Stimulated activated CD4-positive, alpha-beta T cell treated with anti-CD3 and anti-CD28 coated beads, Interleukin-15, amount 100 ng/mL, for 48 hours (primary cell): ENCODE measurements at regions not wholly inside any gene's neighbourhood (a gene's known extent, or its start where the extent isn't known, plus 50 kb on each side); places are given as distances from the start of the nearest gene placed in this dataset.

Experiments
- DNase-seq, 2 donors: peaks; one replicate each; pipeline ENCODE4 v3.0.0-alpha.2; 2020; ENCODE audit warnings: low read depth in 2 of 2

DNA sequence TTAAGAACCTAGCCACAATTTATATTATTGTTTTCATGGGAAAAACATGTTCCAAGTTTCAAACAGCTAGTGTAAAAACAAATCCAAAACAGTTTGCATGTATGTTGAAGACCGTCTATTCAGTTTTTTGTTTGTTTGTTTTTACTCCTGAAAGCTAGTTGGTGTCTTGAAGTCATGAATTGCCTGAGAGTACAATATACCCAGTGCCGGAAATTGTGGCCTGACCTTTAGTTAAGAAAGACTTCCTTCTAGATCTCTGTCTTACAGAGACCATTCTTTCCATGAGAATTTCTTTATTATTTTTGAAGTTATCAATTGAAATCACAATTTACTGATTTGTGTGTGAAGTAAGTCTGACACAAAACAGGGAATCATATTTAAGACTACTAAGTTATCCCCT, 474.8 kb downstream of the KCNJ2 start:
- no peak for DNase-seq

DNA sequence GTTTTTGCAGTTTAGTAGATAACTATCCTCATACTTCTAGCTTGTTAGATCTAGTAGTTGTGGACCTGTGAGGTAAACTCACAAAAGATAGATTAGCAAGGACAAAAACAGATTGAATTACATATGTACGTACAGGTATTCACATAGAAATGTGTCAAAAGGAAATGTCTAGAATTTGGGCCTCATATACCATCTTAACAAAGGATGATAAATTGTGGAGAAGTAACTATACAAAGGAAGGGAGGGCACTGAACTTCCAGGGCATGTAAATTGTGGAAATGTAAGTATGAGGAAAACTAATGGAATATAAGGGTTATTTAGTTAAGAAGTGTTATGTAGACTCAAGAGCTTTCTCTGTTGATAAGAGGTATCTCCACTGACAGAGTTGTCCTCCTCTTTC, 477.3 kb downstream of the KCNJ2 start:
- no peak for DNase-seq

DNA sequence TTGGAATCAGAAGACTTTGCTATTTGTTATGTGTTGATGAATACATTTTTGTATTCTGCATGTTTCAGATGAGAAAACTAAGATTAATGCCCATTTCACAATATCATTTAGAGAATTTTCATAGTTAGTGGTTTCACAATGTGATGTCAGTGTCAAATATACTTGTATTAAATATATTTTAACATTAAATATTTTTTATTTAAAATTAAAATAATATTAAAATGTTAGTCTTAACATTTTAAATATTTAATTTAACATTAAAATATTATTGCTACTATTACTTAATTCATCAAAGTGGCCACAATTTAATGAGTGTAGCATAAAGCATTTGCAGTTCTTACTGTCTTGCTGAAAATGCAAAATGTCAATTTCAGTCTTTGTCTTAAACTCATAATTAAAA, 478.8 kb downstream of the KCNJ2 start:
- DNase-seq: no peak

DNA sequence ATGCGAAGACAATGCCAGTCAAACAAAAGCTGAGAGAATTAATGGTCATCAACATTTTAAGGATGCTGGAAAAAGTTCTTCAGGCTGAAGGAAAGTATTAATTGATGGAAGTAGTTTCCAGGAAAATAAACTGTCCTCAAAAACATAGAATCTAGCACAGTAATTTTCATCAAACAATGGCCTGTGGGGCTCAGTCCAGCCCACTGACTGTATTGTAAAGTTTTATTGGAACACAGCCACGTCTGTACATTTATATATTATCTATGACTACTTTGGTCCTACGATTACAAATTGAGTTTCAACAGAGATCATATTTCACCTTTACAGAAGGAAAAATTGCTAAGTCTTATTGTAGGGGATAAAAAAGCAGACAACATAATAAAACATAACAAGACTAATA, 484.5 kb downstream of the KCNJ2 start:
- no peak for DNase-seq

DNA sequence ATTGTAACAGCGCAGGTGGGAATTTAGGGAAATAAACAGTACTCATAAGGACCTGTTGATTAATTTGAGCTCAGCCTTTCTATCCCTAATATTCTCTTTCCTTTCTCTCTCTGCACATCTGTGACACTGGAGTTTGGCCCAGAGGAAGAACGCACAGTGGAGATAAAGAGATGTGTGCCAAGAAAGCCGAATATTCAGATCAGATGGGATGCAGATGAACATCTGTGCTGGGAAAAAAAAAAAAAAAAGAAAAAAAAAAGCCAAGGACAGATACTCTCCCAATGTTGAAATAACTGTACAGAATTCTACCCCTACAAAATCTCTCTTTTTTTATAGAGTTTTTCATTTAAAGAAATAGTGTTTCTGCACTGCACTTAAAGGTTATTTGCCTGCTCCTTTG, 485.4 kb downstream of the KCNJ2 start:
- DNase-seq: no peak

DNA sequence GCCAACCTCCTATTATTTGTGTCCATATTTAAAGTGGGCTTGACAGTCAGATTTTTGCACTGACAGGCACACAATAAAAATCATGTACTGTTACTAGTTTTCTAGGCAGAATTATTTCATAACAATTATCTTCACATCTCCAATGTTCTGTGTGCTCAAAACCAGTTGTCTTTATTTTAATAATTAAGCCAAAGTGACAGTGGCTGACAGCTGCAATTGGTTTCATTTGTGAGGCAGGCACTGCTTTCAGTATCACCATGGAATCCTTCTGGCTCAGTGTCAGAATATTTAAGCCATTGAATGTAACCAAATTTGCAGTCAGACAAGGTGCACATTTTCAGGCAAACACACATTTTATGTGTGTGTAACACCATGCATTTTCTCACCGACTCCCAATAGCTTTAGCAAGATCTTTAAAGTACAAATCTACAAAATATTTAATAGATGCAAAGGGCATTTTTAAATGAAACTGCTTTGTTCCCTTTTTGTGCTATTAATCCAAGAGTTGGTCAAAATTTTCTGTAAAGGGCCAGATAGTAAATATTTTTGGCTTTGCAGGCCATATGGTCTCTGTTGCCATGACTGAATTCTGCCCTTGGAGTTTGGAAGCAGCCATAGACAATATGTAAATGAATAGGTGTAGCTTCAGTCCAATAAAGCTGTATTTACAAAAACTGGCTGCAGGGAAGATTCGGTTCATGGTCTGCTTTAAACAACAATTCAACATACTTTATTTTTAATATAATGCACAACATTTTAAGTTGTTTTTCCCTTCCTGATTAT, 486.0 kb downstream of the KCNJ2 start:
- DNase-seq: no peak

DNA sequence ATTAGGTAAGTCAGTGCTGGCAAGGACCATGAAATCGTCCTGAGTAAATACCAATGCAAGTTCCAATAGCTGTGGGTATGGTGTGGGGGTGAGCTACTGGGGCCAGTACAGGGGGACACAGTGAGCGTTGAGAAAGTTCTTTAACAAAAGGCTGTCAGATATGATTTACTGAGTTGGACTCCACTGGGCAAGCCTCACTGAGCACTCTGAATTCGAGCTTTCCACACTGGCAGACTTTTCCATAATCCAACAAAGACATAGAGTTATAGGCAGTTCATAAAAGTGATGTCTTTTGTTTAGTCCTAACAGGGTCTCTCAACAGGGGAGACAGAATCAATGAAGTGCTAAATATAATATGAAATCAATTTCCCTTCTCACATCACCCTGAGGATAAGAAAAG, 489.0 kb downstream of the KCNJ2 start:
- no peak for DNase-seq

DNA sequence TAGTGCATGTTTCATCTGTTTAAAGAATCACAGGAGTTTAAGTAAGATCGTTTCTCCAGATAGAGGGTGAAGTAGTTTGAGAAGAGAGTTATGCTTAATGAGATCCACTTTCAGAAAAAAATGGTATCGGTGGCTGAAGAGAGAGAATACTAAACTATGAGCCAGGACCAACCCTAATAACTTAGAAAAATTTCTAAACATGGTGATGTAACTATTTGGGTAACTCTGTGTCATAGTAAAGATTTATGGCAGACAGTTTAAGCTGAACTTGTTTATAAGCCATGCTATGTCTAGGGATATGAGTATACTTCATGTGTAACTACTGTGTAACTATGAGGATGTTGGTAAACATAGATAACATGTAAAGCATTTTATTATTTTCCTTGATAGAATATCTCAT, 489.5 kb downstream of the KCNJ2 start:
- DNase-seq: no peak

DNA sequence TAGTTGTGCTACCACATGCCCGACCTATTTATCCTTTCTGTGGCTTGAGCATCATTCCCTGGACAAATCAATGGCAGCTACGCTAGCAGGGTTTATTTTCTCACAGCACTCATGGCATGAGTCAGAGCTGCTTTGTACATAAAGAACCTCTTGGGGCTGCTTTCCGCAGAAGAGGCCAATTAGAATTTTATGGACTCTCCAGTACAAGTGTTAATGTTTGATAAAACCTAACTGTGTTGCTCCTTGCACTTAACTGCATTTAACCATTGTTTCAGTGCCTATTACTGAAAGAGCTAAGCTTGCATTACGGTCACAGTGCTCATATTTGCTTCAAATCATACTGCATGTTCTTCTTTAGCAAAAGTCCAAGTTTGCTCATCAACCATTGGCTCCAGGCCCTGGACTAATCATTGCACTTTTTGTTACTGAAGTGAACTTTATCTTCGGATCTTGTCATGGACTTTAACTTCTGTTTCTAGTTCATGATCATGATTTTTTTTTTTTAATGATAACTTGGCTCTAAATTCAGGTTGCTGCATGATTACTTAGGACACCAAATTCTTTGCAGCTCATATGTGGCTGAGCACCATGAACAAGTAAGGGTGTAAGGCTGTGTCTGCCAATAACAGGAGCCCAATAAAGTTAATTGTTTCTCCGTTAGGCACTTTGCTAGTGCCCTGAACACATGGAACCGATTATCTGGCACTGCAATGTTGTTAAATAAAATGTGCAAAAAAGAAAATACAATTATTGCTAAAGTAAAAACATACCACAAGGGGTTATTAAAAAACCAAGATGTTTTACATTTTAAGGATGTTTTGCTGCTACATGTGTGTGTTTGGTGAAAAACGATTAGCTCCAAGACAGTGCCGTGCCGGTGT, 492.2 kb downstream of the KCNJ2 start:
- no peak for DNase-seq

DNA sequence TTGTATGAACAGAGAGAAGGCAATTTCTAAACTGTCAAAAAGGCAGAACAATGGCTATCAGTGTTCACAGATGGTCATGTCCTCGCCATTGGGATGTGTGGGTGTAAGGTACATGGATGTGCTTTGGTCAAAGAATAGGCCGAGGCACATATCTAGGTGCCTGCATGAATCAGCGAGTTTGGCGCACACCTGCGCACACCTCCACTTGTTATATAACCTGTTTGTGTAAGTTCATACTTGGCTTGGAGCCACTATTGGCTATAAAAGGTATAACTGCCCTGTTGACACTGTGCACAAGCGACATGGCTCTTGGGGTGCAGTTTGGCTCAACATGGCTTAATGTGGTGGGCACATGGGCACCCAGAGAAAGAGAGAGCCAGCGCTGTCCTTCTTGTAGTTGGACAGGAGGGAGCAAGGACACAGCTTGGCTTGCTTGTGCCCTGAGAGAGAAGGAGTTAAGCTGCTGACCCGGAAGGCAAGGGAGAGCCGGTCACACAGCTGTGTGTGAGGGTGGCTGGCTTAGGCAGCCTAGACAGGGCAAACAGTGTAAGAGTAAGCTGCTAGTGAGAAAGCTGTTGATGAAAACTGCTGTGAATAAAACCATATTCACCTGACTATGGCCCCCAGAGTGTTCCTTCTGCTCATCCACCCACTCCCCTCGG, 499.1 kb downstream of the KCNJ2 start:
- no peak for DNase-seq

DNA sequence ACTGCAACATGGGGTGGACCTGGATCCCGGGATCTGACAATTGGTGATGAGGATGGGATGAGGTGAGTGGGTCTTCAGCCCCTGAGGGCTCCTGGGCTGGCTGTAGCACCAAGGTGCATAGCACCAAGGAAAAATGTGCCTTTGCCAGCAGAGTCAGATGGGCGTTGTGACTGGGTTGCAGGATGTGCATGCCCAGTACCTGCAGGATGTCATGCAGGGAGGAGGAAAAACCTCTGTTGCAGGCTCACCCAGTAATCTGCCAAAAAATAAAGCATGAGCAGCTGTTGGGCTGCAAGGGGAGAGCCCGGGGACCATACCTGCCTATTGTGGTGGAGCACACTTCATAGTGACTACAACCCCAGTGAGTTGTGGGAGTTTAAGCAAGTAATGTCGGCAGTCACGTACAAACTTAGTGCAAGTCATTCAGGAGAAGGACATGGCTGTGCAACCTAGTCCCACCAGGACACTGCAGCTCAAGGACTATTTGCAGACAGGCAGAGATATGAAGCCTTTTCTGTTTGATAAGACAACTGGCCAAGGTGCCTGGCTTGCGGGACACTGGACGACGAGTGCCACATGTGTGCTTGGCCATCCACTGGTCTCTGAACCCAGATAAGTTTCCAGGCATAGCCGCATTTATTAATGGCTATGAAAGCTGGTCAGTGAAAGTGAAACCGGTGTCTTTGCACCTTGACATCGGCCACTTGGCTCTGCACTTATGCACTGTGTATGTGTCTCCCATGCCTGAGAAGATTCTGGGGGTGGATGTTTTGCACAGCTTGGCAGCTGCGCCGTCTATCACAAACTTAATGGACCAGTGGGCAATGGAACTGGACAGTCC, 499.8 kb downstream of the KCNJ2 start:
- DNase-seq: no peak

DNA sequence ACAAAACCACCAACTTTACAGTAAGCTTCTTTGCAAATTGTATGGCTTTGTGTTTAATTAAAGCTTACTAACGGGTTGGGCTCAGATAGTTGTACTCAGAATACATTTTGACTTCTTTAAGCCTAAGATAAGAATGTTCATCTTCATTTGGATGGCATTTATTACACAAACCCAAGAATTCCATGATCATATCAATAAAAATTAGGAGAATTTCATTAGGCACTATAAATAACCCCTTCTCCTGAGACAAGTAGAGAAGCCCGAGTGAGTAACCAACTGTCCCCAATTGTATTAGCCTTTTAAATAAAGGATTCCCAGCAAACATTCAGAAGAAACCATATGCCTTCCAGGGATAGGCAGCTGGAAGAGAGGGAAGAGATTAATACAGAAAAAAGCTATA, 504.7 kb downstream of the KCNJ2 start:
- DNase-seq: no peak

DNA sequence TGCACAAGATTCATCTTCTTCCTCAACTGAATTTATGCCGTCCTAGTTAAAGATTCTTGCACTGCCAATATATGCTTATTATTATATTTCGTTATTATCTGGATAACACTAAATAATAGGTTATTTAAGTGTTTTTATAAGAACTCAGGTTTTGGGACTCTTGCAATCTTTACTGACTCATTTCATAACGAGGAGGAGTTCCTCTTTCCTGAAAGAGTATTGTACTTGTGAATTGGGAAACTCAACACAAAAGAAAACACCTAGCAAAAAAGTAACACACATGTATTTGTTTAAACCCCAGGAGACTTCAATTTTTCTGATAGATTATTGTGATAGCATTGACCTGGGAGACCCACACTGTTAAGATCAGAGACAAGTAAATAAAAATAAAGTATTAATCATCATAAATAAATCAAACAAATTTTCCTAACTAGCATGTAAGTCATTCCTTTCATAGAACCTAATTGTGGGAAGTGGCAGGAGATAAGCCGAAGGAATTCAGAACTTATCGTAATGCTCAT, 505.8 kb downstream of the KCNJ2 start:
- DNase-seq: no peak

DNA sequence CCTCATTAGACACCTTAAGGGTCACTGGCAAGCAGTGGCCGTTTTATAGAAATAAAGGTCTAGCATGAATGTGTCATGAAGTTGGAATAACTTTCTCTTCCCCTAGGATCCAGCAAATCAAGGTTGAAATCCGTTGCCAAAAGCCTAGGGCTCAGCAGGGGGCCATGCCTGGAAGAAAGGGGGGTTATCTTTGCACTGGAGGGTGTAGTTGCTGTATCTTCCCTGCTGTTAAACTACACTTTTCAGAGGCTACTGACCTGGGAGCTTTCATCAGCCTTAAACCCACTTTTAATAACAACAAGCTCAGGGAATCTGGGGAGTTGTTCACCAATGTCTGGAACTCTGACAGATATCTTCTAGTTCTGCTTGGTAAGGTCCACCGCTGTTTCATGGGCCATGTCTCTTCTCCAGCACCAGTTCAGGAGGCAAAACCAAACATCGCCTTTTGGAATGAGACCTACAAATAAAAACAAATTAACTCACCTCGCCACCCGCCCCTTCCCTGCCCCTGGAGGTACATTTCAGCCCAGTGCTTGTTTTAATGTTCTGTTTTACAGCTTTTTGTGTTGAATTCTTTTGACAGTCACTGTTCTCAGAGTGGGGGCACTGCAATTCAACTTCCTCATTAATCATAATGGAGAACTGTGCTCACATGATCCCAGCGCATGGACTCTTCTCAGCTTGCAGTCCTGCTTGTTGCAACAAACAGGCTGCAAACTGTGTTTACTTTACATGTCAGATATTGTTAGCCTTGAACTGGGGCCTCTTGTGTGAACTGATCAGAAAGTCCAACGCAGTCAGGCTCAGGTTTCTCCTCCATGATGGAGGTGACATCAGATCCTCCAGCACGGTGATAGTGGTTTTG, 508.7 kb downstream of the KCNJ2 start:
- no peak for DNase-seq

DNA sequence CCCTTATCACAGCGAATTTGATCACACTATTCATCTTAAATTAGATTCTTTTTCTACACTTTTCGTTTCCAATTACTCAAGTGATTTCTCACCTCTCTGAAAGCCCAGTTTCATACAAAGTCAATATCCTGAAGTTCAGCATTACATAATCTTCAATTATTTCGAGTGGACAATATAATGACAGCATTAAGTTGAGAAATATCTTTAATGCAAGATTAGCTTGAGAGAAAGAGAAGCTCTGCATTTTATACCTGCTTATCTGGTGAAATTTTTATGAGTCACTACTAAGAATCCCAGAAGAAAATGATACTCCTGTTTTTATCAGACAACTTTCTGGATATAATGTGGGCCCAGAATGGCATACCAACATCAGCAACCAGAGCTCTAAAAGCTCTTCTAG, 509.6 kb downstream of the KCNJ2 start:
- DNase-seq: no peak

DNA sequence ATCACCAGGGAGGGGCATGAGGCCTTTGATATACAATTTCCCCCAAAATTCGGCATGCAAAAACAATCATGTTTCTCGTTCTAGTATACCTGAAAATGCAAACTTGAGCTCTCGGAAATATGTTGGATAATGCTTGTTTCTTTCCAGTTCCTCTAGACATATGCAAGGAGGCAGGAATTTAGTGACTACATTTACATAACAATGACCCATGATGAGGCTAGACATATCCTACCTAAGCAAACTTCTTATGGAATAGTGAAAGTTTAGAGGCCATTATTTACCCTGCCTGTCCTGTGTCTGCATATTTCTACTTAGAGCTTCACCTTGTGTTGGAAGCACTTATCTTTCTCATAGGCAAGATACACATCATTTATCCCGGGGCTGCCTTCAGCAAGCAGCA, 514.6 kb downstream of the KCNJ2 start:
- DNase-seq: no peak

DNA sequence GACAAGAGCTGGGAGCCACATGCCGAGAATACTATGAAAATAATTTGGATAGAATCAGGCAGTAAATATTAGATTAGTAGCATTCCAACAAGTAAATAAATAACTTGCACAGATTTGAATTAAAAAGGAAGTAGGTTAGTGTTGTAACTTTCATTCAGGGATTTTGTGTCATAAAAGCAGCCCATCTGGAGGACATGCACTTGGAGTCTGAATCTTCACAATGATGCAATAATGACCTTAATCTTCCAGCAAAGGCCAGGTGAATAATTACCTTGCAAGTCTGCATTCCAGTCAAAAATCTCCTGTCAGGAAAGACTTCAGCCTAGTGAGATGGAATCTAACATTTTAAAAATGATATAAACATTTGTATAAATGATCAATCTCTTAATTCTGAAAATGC, 518.1 kb downstream of the KCNJ2 start:
- no peak for DNase-seq

DNA sequence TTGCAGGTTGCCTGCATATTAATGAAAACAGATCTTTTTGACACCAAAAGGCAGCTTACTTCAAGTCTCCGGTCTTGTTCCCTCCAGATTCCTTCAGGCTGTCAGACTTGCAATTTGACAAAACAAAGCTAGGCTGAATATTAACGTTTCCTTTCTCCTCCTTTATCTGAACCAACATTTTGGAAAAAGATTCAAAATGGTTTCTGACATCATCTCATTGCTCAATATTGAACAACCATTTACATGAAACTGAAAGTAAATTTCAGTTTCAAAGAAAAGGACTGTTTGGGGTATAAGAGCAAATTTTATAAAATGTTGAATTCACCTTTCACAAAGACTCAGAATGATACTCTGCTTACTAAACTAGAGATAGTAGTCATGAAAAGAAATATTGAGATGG, 521.8 kb downstream of the KCNJ2 start:
- no peak for DNase-seq

DNA sequence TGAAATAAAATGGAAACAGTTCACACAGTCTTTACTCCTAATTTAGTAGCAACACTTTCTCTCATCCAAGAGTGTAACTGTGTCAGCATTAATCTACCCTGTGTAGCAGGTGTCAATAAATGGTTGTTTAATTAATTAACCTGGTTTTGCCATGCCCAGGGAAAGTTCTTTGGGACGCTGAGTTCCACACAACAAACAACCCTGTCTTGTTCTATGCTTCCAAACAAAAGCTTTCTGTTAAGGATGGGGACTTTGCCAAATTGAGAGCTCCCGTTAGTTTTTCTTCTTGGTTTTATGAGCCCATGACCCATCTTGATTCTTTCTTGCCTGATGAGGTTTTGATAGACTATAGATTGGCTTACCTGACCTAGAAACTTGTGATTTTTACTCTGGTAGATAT, 530.1 kb downstream of the KCNJ2 start:
- DNase-seq: no peak

DNA sequence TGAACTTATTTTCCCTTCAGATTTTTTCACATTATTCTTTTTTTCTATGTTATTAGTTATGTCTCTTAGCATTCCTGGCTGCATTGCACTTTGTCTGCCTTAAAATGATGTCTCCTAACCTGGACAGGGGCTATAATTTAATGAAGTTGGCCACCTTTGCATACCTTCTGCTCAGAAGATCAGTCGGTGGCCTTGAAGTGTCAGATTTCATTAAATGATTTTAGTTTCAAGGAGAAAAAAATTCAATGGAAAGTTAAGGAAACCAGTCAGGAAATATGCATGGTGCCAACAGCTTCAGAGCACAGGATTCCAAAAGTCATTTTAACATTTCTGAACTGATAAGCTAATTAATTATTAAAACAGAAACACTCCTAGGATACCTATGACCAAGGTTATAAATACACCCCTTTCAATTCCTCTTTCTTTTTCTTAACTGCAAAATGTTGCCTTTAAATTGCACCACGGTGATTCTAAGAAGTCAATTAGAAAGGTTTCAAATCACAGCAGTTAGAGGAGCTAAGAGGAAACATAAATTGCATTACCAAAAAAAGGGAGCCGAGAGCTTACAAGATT, 533.4 kb downstream of the KCNJ2 start:
- no peak for DNase-seq
